Stimulated activated CD8-positive, alpha-beta memory T cell treated with anti-CD3 and anti-CD28 coated beads, Interleukin-7, amount 100 ng/mL, for 1 hour (primary cell): ENCODE measurements at regions not wholly inside any gene's neighbourhood (a gene's known extent, or its start where the extent isn't known, plus 50 kb on each side); places are given as distances from the start of the nearest gene placed in this dataset.

Experiments
- DNase-seq, 2 donors: peaks; one replicate each; pipeline ENCODE4 v3.0.0-alpha.2; 2020; ENCODE audit warnings: low read depth in 2 of 2

- no peak for DNase-seq
Observed at GRCh38 chr6:168968801-168969200, 284.8 kb downstream of the THBS2 start.

- DNase-seq, result no peak
Observed at GRCh38 chr6:168968228-168968627, 285.4 kb downstream of the THBS2 start.

GRCh38 chr6:168967281-168967925, 286.2 kb downstream of the THBS2 start:
- no peak for DNase-seq

DNA sequence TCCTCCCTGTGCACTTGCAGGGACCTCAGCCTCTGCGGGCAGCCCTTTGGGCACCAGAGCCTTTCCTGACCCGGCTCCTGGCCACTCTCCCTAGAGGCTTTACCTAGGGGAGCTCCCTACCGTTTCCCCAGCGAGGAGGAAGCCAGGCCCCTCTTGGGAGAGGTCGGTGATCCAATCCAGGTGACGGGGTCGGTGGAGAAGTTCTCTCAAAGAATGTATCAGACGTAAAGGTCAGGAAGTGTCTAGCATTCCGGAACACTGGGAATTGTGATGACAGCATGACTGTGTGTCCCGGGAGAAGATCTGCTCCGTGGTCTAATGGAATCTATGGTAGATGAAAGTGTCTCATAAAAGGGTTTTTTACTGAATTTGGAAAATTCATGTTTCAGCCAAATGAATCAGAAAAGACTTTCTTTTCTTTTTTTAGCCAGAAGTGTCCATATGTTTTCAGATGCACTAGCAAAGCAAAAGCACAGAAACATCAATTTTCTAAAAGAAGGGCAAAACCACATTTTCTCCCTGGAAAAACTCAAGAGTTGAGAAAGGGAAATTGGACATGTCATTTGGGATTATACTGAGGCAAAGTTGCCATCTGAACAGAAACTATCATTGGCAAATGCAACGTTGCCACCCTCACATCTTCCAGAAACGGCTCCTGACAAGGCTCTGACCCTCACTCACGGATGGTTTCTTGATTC, 289.4 kb downstream of the THBS2 start:
- no peak for DNase-seq

- no peak for DNase-seq
Observed at GRCh38 chr6:168962886-168963285, 290.8 kb downstream of the THBS2 start.

GRCh38 chr6:168961264-168961656, 292.4 kb downstream of the THBS2 start:
- no peak for DNase-seq

- no peak for DNase-seq
Observed at GRCh38 chr6:168960551-168961263, 292.9 kb downstream of the THBS2 start.

GRCh38 chr6:168959696-168960095, 293.9 kb downstream of the THBS2 start:
- no peak for DNase-seq

- DNase-seq, result no peak
Observed at GRCh38 chr6:168956884-168957730, 296.5 kb downstream of the THBS2 start.

GRCh38 chr6:168956141-168956838, 297.4 kb downstream of the THBS2 start:
- DNase-seq, result no peak

DNA sequence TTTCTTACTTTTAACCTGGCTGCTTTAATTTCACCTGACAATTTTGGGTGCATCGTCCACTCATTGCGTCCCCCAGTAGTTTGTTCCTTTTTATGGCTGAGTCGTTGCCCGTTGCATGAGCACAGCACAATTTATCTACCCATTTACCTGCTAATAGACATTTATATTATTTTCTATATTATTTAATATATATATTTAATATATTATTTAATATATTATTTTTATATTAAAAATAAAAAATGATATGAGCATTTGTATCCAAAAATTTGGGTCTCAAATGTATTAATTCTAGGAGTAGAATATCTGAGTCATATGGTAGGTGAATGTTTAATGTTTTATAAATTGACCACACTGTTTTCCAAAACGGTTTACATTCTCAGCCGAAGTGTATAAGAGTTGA, 300.2 kb downstream of the THBS2 start:
- no peak for DNase-seq

DNA sequence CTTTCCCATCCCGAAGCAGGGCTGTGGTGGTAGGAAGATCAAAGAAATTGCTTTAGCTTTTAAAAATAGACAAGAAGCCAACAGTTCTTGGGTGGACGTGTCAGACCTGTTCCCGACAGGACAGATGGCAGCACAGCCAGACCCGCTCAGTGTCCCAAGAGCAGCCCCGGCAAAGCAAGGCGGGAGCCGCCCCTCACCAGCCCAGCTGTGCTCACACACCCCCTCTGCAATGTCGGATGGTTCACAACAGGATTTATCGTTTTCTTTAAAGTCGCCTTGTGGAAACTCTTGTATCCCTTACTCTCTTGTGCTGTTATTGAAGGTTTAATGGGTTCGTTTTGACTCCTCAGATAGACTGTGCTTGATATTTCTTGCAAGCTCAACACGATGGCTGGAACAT, 302.4 kb downstream of the THBS2 start:
- no peak for DNase-seq

GRCh38 chr6:168950858-168951214, 302.8 kb downstream of the THBS2 start:
- no peak for DNase-seq

GRCh38 chr6:168949981-168950857, 303.4 kb downstream of the THBS2 start:
- no peak for DNase-seq

GRCh38 chr6:168948990-168949531, 304.6 kb downstream of the THBS2 start:
- no peak for DNase-seq

DNA sequence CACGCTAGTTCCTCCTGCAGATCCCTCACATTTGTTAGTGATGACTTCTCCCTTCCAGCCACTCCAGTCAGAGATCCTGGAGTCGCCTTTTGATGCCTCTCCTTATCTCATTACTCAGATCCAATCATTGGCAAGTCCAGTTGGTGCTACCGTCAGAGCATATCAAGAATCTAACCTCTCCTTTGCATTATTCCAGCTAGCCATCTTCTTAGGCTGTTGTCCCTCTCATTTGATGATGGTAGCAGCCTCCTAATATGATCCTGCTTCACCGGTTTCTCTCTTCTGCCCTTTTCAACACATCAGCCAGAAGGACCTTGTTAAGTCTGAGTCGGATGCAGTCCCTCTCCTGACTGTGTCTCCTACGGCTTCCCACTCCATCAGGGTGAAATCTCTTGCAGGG, 305.6 kb downstream of the THBS2 start:
- DNase-seq, result no peak

GRCh38 chr6:168943231-168943905, 310.3 kb downstream of the THBS2 start:
- no peak for DNase-seq

GRCh38 chr6:168942646-168943045, 311.0 kb downstream of the THBS2 start:
- DNase-seq, result no peak

- no peak for DNase-seq
Observed at GRCh38 chr6:168941036-168941435, 312.6 kb downstream of the THBS2 start.

GRCh38 chr6:168939796-168940195, 313.9 kb downstream of the THBS2 start:
- no peak for DNase-seq
